ENCODE measurements at regions not wholly inside any gene's neighbourhood (a gene's known extent, or its start where the extent isn't known, plus 50 kb on each side); places are given as distances from the start of the nearest gene placed in this dataset.

- Histone ChIP-seq H4K20me1 (ENCODE audit: insufficient read depth, low read length, poor library complexity, severe bottlenecking) (no peaks in the 10 kb centered on the region), H3K9me2 (replicated peaks; ENCODE audit: low read depth, low read length) (no peaks in the 10 kb centered on the region), H2AFZ (ENCODE audit: low read length) (no peak overlapping the region), H3K4me3 (ENCODE audit: low read length, poor library complexity, severe bottlenecking) (no peak overlapping the region), H3K27me3 (ENCODE audit: insufficient read depth, low read length, poor library complexity, severe bottlenecking) (no peaks in the 10 kb centered on the region), H3K9me3 (ENCODE audit: insufficient read depth, low read depth, low read length) (no peaks in the 10 kb centered on the region), H3K4me1 (ENCODE audit: insufficient read depth, low read length, poor library complexity, severe bottlenecking) (peaks cover 4% of the 10 kb centered on the region), H3K36me3 (ENCODE audit: insufficient read depth, low read length) (no peaks in the 10 kb centered on the region), H3K4me2 (ENCODE audit: low read depth, low read length, poor library complexity, severe bottlenecking) (no peak overlapping the region), H3K79me2 (ENCODE audit: insufficient read depth, low read length) (no peaks in the 10 kb centered on the region), H3F3A (ENCODE audit: low read depth) (no peaks in the 10 kb centered on the region), H3K9ac (ENCODE audit: low read depth, low read length, poor library complexity, severe bottlenecking) (no peak overlapping the region)
- TF ChIP-seq CTCF (conservative IDR thresholded peaks at IDR 0.05; ENCODE audit: low read length) (peak; percentile 80), EZH2phosphoT487 (IDR thresholded peaks at IDR 0.05; ENCODE audit: borderline replicate concordance) (no peak)
Observed at GRCh38 chr5:50958852-50959457, 292.5 kb downstream of the PARP8 start.

- H3K79me2 ChIP-seq (ENCODE audit: insufficient read depth, low read length): no peaks in the 10 kb centered on the region
- peak overlapping the region; percentile 88 for H3K4me3 ChIP-seq (ENCODE audit: low read length, poor library complexity, severe bottlenecking)
- no peaks in the 10 kb centered on the region for H3K27me3 ChIP-seq (ENCODE audit: insufficient read depth, low read length, poor library complexity, severe bottlenecking)
- H3K4me1 ChIP-seq (ENCODE audit: insufficient read depth, low read length, poor library complexity, severe bottlenecking): peaks cover 4% of the 10 kb centered on the region
- H3K9ac ChIP-seq (ENCODE audit: low read depth, low read length, poor library complexity, severe bottlenecking): peak overlapping the region; percentile 60
- H4K20me1 ChIP-seq (ENCODE audit: insufficient read depth, low read length, poor library complexity, severe bottlenecking): no peaks in the 10 kb centered on the region
- H3K4me2 ChIP-seq (ENCODE audit: low read depth, low read length, poor library complexity, severe bottlenecking): peak overlapping the region; percentile 82
- peak overlapping the region; percentile 100 for H2AFZ ChIP-seq (ENCODE audit: low read length)
- no peaks in the 10 kb centered on the region for H3K36me3 ChIP-seq (ENCODE audit: insufficient read depth, low read length)
- H3K9me2 ChIP-seq (replicated peaks; ENCODE audit: low read depth, low read length): no peaks in the 10 kb centered on the region
- peak; percentile 99 for TF ChIP-seq CTCF (conservative IDR thresholded peaks at IDR 0.05; ENCODE audit: low read length)
- TF ChIP-seq EZH2phosphoT487 (IDR thresholded peaks at IDR 0.05; ENCODE audit: borderline replicate concordance): no peak
- no peaks in the 10 kb centered on the region for H3K9me3 ChIP-seq (ENCODE audit: insufficient read depth, low read depth, low read length)
- H3F3A ChIP-seq (ENCODE audit: low read depth): no peaks in the 10 kb centered on the region
Observed at GRCh38 chr5:50962934-50963872, 296.8 kb downstream of the PARP8 start.

GRCh38 chr5:50963971-50964745 lies 297.7 kb downstream of the PARP8 start:
- no peaks in the 10 kb centered on the region for H3K79me2 ChIP-seq (ENCODE audit: insufficient read depth, low read length)
- no peaks in the 10 kb centered on the region for H3K9me2 ChIP-seq (replicated peaks; ENCODE audit: low read depth, low read length)
- H3K27me3 ChIP-seq (ENCODE audit: insufficient read depth, low read length, poor library complexity, severe bottlenecking): no peaks in the 10 kb centered on the region
- peak overlapping the region; percentile 82 for H3K4me2 ChIP-seq (ENCODE audit: low read depth, low read length, poor library complexity, severe bottlenecking)
- no peak for TF ChIP-seq CTCF (conservative IDR thresholded peaks at IDR 0.05; ENCODE audit: low read length)
- TF ChIP-seq EZH2phosphoT487 (IDR thresholded peaks at IDR 0.05; ENCODE audit: borderline replicate concordance): no peak
- peaks cover 4% of the 10 kb centered on the region for H3K4me1 ChIP-seq (ENCODE audit: insufficient read depth, low read length, poor library complexity, severe bottlenecking)
- peak overlapping the region; percentile 100; the same call in 1 of the 2 replicates for H2AFZ ChIP-seq (ENCODE audit: low read length)
- H3K4me3 ChIP-seq (ENCODE audit: low read length, poor library complexity, severe bottlenecking): no peak overlapping the region
- no peaks in the 10 kb centered on the region for H3K9me3 ChIP-seq (ENCODE audit: insufficient read depth, low read depth, low read length)
- no peaks in the 10 kb centered on the region for H4K20me1 ChIP-seq (ENCODE audit: insufficient read depth, low read length, poor library complexity, severe bottlenecking)
- H3F3A ChIP-seq (ENCODE audit: low read depth): no peaks in the 10 kb centered on the region
- H3K9ac ChIP-seq (ENCODE audit: low read depth, low read length, poor library complexity, severe bottlenecking): no peak overlapping the region
- no peaks in the 10 kb centered on the region for H3K36me3 ChIP-seq (ENCODE audit: insufficient read depth, low read length)
